ENCODE measurements at regions not wholly inside any gene's neighbourhood (a gene's known extent, or its start where the extent isn't known, plus 50 kb on each side); places are given as distances from the start of the nearest gene placed in this dataset.

GRCh38 chr7:69338144-69338543, 260.1 kb upstream of the AUTS2 start:
- ChIA-PET POLR2A (no interaction called here), CTCF (no interaction called here)
- no peaks in the 10 kb centered on the region for H3K4me1 ChIP-seq (ENCODE audit: control insufficient read depth, insufficient read depth, low read length)
- no peaks in the 10 kb centered on the region for H3K36me3 ChIP-seq (ENCODE audit: control insufficient read depth in 2 of 2, insufficient read depth in 1 of 2, low read length in 2 of 2)
- H3K4me3 ChIP-seq (ENCODE audit: low read depth, low read length), result no peak overlapping the region
- H3K27ac ChIP-seq (ENCODE audit: extremely low read depth, low read depth, low read length), result no peak overlapping the region
- TF ChIP-seq HIC1 (tag by site-specific recombination; IDR thresholded peaks at IDR 0.05), result no peak
- no peak for TF ChIP-seq ZSCAN30 (tag by site-specific recombination; IDR thresholded peaks at IDR 0.05)
- TF ChIP-seq ZNF514 (tag by site-specific recombination; IDR thresholded peaks at IDR 0.05), result no peak
- TF ChIP-seq ZNF132 (tag by site-specific recombination; IDR thresholded peaks at IDR 0.05; ENCODE audit: borderline replicate concordance), result no peak
- no peak for TF ChIP-seq ZEB2 (tag by site-specific recombination; IDR thresholded peaks at IDR 0.05)
- no peak for TF ChIP-seq BCL11B (tag by site-specific recombination; IDR thresholded peaks at IDR 0.05; ENCODE audit: low read depth)
- no peak for TF ChIP-seq ZFP41 (tag by site-specific recombination; IDR thresholded peaks at IDR 0.05; ENCODE audit: borderline replicate concordance)
- no peak for TF ChIP-seq BCL11A (tag by site-specific recombination; IDR thresholded peaks at IDR 0.05; ENCODE audit: low read depth)
- TF ChIP-seq ZNF416 (tag by site-specific recombination; IDR thresholded peaks at IDR 0.05), result no peak
- no peaks in the 10 kb centered on the region for H3K9me3 ChIP-seq (ENCODE audit: control insufficient read depth, insufficient read depth, low read depth, low read length)

- Histone ChIP-seq H3K4me1 (ENCODE audit: control insufficient read depth, insufficient read depth, low read length) (no peaks in the 10 kb centered on the region), H3K4me3 (ENCODE audit: low read depth, low read length) (no peak overlapping the region), H3K9me3 (ENCODE audit: control insufficient read depth, insufficient read depth, low read depth, low read length) (no peaks in the 10 kb centered on the region), H3K27ac (ENCODE audit: extremely low read depth, low read depth, low read length) (no peak overlapping the region), H3K36me3 (ENCODE audit: control insufficient read depth in 2 of 2, insufficient read depth in 1 of 2, low read length in 2 of 2) (no peaks in the 10 kb centered on the region)
- TF ChIP-seq ZNF645 (tag by site-specific recombination; IDR thresholded peaks at IDR 0.05), result no peak
- TF ChIP-seq ZNF768 (tag by site-specific recombination; IDR thresholded peaks at IDR 0.05), result no peak
- no peak for TF ChIP-seq ZNF544 (tag by site-specific recombination; IDR thresholded peaks at IDR 0.05)
- no peak for TF ChIP-seq ZNF510 (tag by site-specific recombination; IDR thresholded peaks at IDR 0.05; ENCODE audit: insufficient replicate concordance)
- no peak for TF ChIP-seq ZNF138 (tag by site-specific recombination; IDR thresholded peaks at IDR 0.05; ENCODE audit: borderline replicate concordance)
- no peak for TF ChIP-seq SP7 (tag by site-specific recombination; IDR thresholded peaks at IDR 0.05)
- no peak for TF ChIP-seq ZNF76 (tag by site-specific recombination; IDR thresholded peaks at IDR 0.05; ENCODE audit: borderline replicate concordance, low read depth)
- no peak for TF ChIP-seq ZNF600 (tag by site-specific recombination; IDR thresholded peaks at IDR 0.05)
- TF ChIP-seq SP3 (tag by site-specific recombination; IDR thresholded peaks at IDR 0.05), result no peak
- TF ChIP-seq ZNF24 (tag by site-specific recombination; IDR thresholded peaks at IDR 0.05), result no peak
- TF ChIP-seq EGR2 (tag by site-specific recombination; IDR thresholded peaks at IDR 0.05; ENCODE audit: low read depth), result no peak
- TF ChIP-seq ZNF404 (tag by site-specific recombination; IDR thresholded peaks at IDR 0.05), result no peak
- TF ChIP-seq ZFP41 (tag by site-specific recombination; IDR thresholded peaks at IDR 0.05; ENCODE audit: borderline replicate concordance), result no peak
- no peak for TF ChIP-seq ZNF266 (tag by site-specific recombination; IDR thresholded peaks at IDR 0.05; ENCODE audit: low read depth)
- no peak for TF ChIP-seq KLF10 (tag by site-specific recombination; IDR thresholded peaks at IDR 0.05)
- TF ChIP-seq, protein P1, sequence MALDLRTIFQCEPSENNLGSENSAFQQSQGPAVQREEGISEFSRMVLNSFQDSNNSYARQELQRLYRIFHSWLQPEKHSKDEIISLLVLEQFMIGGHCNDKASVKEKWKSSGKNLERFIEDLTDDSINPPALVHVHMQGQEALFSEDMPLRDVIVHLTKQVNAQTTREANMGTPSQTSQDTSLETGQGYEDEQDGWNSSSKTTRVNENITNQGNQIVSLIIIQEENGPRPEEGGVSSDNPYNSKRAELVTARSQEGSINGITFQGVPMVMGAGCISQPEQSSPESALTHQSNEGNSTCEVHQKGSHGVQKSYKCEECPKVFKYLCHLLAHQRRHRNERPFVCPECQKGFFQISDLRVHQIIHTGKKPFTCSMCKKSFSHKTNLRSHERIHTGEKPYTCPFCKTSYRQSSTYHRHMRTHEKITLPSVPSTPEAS (tag by site-specific recombination; IDR thresholded peaks at IDR 0.05), result no peak
- no peak for TF ChIP-seq FEZF1 (tag by site-specific recombination; IDR thresholded peaks at IDR 0.05)
- no peak for TF ChIP-seq ZNF239 (tag by site-specific recombination; IDR thresholded peaks at IDR 0.05)
- no peak for TF ChIP-seq ZNF146 (tag by site-specific recombination; IDR thresholded peaks at IDR 0.05)
- no peak for TF ChIP-seq ZFP37 (tag by site-specific recombination; IDR thresholded peaks at IDR 0.05)
- ChIA-PET CTCF (no interaction called here), POLR2A (no interaction called here)
These were observed 257.0 kb upstream of the AUTS2 start for GRCh38 chr7:69341288-69341687.

Measured in HEK293 (cell line).